ENCODE measurements at regions not wholly inside any gene's neighbourhood (a gene's known extent, or its start where the extent isn't known, plus 50 kb on each side); places are given as distances from the start of the nearest gene placed in this dataset.

DNA sequence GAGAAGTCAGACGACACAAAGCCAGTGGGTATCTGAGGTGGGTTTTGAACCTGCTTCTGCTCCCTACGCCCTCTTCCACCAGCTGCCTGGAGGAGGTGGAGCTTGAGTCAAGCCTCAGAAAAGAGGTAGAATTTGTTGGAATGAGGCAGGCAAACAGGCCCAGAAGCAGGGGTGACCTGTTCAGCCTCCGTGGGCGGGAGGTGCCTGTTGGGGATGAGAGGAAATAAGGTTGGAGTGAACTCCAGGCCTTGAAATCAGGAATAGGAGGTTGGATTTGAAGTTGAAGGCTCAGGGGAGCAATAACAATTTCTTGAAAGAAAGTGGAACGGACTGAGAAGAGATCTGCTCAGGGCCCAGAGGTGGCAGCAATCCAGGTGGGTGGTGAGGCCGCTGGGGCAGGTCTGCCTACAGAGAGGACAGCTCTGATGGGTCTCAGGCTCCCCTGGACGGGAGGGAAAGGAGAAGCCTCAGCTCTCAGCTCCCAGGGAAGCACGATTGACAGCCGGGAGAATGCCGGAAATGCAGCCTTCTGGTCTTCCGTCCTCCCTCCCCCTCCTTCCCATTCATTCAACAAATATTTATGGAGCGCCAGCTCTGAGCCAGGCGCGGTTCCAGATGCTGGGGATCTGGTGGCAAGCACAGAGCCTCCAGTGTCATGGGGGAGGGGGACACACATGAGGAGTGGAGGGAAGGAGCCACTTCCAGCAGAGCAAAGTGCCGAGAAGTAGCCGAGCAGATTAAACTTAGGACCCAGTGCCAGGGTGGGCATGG, 61.9 kb upstream of the CIBAR2 start:
- DNase-seq = no peak

DNA sequence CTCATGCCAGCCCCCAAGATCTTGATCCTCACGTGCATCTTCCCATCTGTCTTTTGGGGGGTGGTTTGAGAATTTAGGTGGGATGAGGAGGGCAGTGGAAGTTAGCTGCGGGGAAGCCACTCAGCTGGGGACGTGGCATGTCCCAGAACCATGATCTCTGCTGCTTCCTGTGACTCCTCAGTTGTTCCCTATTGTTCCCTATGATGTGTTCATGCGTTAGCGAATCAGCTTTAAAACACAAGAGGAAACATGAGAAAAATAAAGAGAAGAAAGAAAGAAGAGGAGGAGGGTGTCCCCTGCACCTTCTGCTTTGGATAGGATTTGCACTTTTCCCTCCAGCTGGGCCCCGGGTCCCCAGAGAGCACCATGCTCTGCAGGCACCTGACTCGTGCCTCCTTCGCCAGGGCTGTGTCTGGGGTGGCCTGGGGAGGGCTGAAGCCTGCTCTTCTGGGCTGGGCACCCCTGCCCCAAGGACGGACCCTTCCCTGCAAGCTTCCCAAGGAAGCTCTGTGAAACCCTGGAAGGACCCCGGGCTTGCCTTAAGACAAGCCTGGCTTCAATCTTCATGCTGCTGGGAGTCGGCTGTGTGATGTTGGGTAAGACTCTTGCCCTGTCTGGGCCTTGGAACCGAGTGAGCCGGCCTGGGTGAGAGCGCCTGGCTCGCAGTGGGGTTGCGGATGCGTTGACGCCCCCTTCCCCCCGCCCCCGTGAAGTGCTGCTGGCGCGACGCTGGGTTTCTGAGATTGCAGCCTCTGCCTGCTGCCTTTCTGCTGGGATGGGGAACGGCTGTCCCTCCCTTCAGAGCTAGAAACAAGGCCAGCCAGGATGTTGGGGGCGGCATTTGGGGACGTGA, 62.8 kb upstream of the CIBAR2 start:
- DNase-seq = no peak

DNA sequence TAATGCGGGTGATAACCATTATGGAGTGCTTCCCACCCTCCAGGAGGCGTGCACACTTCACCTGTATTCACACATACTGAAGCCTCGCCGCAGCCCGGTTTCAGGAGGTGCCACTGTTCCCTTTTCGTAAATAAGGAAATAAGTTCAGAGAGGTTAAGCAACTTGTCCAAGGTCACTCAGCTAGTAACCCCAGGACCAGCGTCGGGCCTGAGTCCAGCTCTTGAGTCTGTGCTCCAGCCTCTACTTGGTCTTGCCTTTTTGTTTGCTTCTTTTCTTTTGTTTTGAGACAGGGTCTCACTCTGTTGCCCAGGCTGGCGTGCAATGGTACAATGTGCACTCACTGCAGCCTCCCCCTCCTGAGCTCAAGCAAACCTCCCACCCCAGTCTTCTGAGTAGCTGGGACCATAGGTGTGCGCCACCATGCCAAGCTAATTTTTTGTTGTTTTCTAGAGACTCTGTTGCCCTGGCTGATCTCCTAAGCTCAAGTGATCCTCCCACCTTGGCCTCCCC, 63.5 kb upstream of the CIBAR2 start:
- DNase-seq = no peak

DNA sequence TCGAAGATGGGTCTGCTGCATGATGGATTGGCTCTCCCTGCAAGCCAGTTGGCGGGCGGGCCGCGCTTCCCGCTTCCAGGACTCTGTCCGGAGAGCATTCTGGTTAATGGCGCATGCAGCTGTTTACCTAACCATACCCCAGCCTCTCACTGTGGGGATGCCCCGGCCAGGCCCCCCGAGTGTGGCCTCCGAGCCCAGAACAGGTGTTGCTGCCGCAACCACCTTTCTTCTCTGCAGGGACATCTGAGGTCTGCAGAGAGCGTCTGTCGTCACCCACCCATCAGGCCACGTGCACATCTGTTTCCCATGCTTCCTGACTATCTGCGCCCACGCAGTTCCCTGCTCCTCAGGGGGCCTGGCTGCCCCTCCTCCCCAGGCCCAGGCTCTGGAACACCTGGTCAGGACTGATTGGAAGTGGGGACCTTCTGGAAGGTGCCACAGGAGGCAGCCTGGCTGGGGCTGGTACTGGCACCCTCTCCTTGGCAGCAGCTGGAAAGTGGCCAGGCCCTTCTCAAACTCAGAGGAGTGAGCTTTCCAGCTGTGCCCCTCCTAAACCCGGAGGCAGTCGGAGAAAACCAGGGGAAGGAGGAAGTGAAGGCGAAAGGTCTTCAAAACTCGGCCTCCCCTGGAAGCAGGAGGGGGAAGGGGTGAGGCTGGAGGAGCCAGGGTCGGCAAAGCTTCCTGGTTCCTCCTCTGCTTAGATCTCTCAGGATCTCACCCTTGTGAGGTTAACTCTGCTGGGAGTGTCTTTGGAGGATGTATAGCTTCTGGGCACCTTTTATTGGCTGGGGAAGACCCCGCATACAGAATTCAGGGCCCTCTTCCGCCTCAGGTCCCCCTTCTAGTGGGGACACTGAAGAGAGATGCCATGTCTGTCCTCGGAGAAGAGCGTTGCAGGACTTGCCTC, 64.5 kb upstream of the CIBAR2 start:
- DNase-seq = peak; percentile 66

DNA sequence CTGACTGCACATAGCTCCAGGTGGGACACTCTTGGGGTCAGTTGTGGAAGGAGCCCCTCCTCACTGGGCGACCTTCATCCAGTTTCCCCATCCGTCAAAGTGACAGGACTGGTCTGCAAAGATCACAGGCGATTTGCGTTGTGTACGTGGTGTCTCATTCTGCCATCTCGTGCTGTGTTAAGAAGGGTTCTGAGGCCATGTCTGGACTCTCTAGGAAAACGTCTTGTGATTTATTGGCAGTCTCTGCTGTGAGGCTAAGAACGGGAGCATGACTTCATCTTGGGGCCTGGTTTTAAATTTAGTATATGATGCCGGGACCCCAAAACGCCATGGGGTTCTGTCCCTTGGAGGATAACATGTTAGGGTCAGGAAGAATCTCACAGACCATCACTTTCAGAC, 65.2 kb upstream of the CIBAR2 start:
- DNase-seq = no peak

DNA sequence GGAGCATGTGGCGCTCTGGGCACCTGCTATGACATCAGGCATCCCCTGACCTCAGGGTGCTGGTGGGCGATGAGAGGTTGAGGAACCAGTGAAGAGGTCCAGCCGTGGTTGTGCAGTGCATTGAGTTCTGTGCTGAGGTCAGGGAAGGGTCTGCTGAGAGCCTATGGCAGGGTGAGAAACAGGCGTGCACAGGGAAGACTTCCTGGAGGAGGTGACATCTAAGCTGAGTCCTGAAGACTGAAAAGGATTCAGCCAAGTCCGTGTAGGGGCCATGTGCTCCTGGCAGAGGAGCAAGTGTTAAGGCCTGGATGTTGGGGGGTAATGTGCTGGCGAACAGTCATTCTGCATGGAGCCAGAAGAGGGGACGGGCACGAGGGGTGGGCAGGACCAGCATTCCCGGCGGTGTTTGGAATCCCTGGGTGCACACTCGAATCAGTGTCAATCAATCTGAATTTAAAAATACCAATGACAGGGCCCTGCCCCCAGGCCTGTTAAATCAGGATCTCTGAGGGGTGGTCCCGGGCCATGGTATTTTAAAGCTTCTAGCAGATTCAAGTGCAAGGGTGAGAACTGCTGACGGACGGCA, 65.8 kb upstream of the CIBAR2 start:
- no peak for DNase-seq

DNA sequence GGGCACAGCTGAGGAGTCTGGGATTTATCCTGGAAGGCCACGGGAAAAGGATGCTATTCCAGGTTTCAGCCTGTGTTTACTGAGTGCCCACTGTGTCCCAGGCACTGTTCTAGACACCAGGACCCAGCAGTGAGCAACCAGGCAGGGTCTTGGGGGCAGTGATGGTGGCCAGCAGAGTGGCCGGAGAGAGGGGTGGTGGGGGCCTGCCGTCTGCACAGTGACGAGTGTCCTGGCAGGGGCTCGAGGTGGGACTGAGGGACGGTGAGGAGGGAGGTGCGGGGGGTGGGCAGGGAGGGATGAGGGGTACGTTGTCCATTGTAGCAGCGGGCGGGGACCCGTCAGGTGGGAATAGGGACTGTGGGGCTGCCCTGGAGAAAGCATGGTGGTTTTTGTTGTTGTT, 66.3 kb upstream of the CIBAR2 start:
- DNase-seq = no peak

DNA sequence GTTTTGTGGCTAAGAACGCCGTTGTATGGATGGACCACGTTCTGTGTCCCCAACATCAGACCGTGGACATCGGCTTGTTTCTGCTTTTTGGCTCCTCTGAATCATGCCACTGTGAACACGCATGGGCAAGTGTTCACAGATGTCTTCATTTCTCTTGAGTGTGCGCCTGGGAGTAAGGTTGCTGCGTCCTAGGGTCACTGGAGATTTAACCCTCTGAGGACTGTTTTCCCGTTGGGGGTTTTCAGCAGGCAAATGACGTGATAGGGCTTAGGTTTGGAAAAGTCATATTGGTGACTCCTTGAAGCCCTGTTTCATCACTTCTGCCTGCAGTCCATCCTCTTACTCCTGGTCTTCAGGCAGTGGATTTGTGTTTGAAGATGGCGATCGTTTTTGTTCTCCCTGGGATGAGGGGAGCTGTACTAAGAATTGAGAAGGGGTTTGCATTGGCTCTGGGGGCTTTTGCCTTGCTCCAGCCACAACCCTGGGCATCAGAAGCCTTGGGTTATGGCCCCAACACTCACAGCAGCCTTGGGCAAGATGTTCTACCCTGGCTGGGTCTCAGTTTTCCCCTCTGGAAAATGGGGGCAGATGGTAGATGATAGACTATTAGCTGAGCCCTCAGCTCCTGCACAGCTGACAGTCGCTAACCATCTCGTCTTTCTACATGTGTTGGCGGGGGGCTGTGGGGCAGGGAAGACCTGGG, 67.2 kb upstream of the CIBAR2 start:
- DNase-seq = no peak

DNA sequence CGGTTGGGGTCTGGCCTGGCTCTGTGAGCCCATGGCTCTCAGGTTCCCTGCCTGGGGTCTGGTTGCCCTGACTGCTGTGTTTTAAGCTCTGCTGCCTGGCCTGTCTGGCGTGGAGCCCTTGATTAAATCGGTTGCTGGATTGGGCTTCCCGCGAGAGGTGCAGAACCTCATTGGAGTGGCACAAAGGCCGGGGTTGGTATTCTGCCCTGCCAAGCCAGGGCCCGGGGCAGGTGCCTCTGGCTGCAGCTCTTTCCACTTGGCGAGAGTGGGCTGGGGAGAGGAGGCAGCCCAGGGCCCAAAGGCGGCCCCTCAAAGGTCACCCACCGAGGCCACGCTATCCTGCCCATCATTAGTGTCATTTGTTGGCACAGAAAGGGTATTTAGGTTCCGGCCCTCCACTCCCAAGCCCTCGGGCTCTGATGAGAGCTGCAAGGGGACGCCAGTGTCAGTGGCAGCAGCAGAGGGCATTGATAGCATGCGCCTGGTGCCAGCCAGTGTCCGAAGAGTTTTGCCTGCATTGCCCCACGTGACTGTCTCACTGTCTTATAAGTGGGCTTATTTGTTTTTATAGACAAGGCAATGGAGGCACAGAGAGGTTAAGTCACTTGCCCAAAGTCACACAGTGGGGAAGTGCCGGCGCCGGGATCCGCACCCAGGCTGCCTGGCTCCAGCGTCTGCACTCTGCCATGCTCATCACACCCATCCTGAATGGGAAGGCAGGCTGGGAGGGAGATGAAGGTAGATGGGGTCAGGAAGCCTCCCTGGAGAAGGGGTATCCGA, 68.0 kb upstream of the CIBAR2 start:
- no peak for DNase-seq

DNA sequence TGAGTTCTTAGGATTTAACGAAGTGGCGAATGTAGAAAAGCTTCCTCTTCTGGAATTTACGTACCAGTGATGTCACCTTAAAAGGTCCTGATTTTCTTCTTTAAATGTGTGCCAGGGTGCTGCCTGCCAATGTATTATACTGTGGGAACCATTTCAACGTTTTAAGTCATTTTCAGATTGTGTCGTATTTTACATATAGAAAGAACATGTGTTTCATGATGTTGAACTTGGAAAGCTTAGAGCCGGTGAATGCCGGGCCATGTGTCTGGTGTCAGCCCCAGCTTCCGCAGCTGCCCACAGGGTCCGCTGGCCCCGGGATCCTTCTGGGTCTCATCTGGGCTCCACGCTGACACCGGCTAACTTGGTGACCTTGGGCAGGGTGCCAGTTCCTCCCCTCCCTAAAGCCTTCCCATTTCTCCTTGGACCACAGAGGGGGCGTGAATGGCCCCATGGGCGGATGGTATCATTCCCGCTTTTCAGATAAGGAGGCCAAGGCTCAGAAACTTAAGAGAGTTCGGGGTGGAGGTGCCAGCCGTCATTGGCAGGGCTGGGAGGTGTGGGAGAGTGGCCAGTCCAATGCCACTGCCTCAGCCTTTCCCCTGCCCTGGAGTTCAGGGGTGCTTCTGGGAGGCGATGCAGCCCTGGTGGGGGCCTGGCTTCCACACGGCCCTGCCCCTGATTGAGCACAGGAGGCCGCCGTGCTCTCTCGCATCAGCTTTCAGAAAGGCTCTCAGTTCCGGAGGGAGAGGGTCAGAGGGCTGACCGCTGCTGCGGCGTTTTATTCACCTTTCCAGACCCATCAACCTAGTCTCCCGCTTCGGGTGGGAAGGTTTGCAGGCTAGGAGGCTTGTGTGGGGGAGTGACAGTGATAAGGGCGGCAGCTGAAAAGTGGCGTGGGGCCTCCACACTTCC, 68.8 kb upstream of the CIBAR2 start:
- DNase-seq = no peak

DNA sequence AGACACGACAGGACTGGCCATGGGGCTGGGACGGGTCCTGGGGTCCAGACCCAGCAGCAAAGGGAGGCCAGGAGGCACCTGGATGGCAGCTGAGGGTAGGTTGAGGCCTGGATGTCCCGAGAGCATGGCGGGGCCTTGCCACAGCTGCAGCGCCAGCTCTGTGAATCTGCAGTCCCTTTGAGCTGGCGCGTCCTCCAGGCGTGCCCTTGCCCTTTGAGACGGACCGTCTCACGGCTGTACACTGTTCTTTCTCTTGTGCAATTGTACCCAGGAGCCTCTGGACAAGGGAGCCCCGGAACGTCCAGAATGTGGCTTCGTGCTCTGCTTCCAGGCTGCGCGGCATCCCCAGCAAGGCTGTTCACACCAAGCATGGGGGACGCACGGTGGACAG, 69.5 kb upstream of the CIBAR2 start:
- DNase-seq = no peak

DNA sequence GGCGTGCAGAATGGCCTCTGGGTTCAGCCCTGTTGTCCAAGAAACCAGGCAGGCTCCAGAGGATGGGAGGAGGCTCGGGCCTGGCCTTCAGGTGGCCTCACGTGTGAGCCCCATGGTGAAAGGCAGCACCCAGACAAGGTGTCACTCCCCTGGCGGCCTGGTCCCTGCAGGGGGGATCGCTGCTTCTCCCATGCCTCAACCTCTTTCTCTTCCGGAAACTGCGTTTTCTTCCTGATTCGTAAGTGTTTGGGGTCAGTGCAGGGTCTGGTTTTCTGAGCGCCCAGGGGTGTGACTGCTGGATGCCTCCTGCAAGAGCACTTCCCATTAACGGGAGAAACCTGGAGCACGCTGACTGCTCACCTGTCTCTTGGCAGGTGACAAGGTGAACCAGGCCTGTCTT, 70.0 kb upstream of the CIBAR2 start:
- DNase-seq = no peak

DNA sequence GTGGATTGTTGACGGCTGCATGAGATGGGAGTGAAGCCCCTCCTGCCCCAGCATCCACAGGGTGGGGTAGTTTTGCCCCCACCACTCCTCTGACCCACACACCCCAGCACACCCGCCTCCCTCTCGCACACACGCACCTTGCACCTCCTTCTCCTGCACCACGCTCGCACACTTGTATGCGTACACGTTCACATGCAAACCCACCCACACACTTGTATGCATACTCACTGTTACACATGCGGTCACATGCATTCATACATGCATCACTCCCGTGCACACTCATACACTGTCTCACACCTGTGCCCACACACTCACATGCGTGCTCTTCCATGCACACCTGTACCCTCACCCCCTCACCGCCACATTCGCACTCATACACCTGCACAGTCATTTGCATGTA, 70.5 kb upstream of the CIBAR2 start:
- DNase-seq = no peak

DNA sequence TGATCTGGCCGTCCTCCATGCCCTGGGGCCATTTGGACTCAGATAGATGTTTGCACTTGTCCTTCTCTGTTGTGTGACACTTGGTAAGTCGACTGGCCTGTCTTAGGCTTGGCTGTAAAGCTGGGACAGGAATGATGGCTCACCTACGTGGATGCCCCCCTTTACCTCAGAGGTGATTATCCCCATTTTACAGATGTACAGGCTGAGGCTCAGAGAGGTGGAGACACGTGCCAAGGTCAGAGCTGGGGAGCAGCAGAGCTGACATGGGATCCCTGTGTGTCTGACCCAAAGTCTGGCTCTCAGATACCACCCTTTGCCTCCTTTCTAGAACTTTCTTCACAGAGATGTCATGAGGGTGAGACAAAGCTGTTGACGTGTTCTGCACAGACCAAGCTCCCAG, 71.3 kb upstream of the CIBAR2 start:
- no peak for DNase-seq

DNA sequence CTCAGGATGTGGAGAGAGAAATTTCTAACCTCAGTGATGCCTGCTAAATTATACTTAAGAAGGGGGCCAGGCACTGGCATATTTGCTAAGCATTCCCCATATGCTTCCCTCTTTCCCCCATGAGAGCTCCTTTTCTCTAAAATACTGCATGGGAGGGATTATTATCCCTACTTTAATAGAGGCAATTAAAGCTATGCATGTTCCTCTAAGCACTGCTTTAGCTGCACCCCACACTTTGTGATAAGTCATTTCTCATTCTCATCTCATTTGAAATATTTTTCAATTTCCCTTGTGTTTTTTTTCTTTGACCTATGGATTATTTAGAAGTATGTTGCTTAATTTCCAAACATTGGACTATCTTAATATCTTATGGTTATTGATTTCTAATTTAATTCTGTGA, 72.1 kb upstream of the CIBAR2 start:
- no peak for DNase-seq

DNA sequence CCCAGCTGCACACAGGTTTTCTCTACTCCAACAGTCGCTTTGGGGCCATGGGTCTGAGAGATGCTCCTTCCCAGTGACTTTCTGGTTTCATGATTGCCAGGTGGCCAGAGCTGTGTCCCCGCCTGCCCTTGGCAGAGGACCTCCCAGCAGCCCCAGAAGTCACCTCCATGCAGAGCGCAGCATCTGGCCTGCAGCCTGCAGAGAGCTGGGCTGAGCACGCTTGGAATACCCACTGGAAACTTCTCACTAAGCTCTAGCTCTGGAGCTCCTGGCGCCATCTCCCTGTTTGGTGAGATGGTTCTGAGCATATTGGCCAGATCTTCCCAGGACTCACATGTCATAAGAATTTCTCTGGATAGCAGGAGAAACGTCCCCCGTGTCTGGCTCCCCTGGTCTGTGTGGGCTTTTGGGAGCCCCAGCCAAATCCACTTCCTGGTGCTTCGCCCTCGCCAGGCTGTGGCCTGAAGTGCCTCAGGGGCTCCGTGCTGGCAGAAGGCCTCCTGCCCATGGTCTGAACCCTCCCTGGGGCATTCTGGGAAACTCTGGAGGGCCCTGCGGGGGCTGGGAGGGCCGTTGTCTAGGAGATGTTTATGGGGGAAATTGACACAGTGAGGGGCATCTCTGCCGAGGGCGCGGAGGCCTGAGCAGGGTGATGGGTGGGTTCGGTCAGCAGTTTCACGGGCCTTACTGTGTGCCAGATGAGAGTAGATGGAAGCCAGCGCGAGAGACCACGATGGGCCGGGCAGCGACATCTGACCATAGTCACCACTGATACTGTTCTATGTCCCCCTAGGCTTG, 73.2 kb upstream of the CIBAR2 start:
- DNase-seq = no peak

DNA sequence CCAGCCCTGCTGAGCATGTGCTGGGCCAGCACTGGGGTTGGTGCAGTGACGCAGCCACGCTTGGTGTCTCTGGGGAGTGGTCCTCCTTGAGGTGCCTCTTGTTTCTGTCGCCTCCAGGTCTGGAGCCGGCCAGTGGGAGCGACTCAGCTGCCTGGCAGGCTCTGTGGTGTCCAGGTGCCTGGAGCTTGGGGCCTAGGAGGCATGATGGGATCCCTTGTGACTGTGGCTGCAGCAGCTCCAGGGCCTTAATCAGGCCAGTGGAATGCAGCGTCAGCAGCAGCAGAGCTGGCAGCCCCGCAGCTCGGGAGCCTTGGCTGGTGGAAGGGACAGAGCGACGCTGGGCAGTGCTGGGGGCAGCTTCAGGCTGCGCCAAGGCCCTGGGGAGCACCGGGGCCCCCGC, 74.7 kb upstream of the CIBAR2 start:
- no peak for DNase-seq

DNA sequence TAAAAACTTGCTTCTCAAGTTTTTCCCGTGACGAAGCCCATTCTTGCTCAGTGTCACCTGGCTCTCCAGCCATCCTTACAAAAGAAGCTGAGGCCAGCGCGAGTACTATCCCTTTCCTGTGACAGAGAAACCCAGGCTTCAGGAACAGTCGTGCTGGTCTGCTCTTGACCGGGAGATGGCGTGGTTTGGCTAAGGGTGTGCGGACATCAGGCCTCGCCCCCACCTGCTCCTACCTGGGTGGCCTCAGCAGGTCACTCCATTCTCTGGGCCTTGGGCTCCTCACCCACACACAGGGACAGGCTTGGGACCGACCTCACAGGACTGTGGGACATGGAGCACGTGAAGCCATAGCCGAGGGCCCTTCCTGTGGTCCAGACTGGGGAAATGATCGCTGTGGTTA, 75.2 kb upstream of the CIBAR2 start:
- DNase-seq = no peak

DNA sequence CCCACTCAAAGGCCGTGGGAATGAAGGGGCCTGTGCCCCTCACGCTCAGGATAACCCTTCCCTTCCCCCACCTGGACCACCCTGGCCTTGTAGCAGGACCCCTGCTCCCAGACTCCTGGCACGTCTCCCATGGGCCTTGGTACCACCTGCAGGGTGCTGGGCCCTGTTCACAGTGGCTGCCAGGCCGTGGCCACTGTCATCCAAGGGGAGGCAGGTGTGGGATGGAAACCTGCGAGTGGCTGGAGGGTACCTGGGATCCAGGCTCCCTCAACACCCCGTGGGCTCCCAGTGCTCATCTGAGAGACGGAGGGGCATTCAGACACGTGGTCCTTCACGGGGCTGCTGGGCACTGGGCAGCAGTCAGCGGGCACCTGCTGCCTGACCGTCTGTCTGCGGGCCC, 75.6 kb upstream of the CIBAR2 start:
- no peak for DNase-seq

Measured in DMS 273 treated with DMSO at 0.1 percent for 48 hours (cell line).